ENCODE measurements at regions not wholly inside any gene's neighbourhood (a gene's known extent, or its start where the extent isn't known, plus 50 kb on each side); places are given as distances from the start of the nearest gene placed in this dataset.

DNA sequence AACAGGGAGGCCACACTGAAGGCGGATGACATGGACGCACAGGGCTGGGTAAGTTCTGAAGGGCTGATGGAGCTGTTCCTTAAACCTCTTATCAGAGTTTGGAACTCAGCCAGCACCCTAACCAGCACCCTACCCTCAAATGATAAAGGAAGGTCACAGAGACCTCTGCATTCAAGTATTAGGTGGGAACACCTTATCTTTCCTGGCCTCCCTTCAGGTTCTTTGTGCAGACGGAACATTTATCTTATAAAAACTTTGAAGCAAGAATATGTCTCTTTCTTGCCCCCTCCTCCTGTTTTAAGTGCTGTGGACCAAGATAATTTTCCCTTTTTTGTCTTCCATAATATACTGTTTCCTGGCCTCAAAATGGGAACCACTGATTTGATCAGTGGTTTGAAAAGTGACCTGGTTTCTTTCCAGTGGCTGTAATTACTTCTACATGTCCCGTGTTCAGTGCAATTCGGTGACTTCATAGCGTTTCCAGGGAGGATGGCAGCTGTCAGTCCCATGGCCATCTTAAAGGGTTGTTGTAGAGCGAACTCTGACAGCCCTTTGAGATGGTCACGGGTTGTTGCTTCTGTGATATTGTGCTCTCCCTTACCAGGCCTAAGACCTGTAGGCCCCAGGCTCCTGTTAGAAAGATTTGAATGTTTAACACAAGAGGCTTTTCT, 213.2 kb upstream of the MYLIP start:
- TF ChIP-seq, protein P1, sequence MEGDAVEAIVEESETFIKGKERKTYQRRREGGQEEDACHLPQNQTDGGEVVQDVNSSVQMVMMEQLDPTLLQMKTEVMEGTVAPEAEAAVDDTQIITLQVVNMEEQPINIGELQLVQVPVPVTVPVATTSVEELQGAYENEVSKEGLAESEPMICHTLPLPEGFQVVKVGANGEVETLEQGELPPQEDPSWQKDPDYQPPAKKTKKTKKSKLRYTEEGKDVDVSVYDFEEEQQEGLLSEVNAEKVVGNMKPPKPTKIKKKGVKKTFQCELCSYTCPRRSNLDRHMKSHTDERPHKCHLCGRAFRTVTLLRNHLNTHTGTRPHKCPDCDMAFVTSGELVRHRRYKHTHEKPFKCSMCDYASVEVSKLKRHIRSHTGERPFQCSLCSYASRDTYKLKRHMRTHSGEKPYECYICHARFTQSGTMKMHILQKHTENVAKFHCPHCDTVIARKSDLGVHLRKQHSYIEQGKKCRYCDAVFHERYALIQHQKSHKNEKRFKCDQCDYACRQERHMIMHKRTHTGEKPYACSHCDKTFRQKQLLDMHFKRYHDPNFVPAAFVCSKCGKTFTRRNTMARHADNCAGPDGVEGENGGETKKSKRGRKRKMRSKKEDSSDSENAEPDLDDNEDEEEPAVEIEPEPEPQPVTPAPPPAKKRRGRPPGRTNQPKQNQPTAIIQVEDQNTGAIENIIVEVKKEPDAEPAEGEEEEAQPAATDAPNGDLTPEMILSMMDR (conservative IDR thresholded peaks at IDR 0.05; ENCODE audit: control insufficient read depth, insufficient read depth, low read depth, low read length): no peak
- DNase-seq (ENCODE audit: low read depth): no peak
- no peak overlapping the region for H3K4me3 ChIP-seq (ENCODE audit: control insufficient read depth, low read depth, low read length)

DNA sequence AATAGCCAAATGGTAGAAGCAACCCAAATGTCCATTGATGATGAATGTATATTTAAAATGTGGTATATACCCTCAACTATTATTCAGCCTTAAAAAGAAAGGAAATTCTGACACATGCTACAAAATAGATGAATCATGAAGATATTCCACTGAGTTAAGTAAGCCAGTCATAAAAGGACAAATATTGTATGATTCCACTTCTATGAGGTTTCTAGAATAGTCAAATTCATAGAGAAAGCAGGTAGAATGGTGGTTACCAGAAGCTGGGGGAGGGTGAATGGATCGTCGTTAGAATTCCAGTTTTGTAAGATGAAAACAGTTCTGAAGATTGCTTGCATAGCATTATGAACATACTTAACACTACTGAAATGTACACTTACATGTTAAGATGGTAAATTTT, 214.3 kb upstream of the MYLIP start:
- no peak overlapping the region for H3K4me3 ChIP-seq (ENCODE audit: control insufficient read depth, low read depth, low read length)
- no peak for DNase-seq (ENCODE audit: low read depth)
- TF ChIP-seq, protein P1 (conservative IDR thresholded peaks at IDR 0.05; ENCODE audit: control insufficient read depth, insufficient read depth, low read depth, low read length): no peak

DNA sequence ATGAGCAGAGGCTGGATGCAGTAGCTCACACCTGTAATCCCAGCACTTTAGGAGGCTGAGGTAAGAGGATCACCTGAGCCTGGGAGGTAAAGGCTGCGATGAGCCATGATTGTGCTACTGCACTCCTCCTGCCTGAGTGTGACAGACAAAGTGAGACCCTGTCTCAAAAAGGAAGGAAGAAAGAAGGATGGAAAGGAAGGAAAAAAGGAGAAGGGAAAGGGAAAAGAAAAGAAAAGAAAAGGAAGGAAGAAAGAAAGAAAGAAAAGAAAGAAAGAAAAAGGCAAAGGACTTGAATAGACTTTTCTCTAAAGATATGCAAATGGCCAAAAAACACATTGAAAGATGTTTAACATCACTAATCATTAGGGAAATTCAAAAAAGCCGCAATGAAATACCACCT, 215.3 kb upstream of the MYLIP start:
- DNase-seq (ENCODE audit: low read depth): no peak
- no peak overlapping the region for H3K4me3 ChIP-seq (ENCODE audit: control insufficient read depth, low read depth, low read length)
- TF ChIP-seq, protein P1 (conservative IDR thresholded peaks at IDR 0.05; ENCODE audit: control insufficient read depth, insufficient read depth, low read depth, low read length): no peak

DNA sequence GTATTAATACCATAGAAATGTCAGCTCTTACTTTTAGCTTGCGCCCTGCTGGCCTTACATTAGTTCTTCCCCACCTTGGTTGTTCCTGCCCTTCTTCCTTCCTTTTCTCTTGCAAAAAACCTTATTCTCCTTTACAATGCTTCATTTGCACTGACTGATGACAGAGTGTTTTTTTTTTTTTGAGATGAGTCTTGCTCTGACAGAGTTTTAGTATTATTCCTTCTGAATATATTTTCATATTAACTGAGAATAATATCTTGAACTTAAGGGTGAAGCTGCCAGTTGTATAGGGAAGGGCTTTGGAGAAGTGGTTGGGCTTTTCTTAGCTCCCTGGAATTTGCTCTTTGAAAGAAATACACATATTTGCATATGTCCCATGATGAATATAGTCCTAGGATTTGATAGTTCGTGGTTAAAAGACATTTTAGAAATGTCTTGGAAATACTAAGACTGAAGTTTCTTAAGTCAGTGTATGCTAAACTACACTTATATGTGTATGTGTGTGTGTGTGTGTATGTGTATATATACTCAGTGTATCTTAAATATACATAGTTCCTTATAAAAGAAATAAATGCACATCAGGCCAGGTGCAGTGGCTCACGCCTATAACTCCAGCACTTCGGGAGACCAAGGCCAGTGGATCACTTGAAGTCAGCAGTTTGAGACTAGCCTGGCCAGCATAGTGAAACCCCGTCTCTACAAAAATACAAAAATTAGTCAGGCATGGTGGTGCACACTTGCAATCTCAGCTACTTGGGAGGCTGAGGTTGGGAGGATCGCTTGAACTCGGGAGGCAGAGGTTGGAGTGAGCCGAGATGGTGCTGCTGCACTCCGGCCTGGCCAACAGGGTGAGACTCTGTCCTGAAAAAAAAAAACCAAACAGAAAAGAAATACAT, 216.1 kb upstream of the MYLIP start:
- no peak for DNase-seq (ENCODE audit: low read depth)
- TF ChIP-seq, protein P1 (conservative IDR thresholded peaks at IDR 0.05; ENCODE audit: control insufficient read depth, insufficient read depth, low read depth, low read length): no peak
- H3K4me3 ChIP-seq (ENCODE audit: control insufficient read depth, low read depth, low read length): no peak overlapping the region

DNA sequence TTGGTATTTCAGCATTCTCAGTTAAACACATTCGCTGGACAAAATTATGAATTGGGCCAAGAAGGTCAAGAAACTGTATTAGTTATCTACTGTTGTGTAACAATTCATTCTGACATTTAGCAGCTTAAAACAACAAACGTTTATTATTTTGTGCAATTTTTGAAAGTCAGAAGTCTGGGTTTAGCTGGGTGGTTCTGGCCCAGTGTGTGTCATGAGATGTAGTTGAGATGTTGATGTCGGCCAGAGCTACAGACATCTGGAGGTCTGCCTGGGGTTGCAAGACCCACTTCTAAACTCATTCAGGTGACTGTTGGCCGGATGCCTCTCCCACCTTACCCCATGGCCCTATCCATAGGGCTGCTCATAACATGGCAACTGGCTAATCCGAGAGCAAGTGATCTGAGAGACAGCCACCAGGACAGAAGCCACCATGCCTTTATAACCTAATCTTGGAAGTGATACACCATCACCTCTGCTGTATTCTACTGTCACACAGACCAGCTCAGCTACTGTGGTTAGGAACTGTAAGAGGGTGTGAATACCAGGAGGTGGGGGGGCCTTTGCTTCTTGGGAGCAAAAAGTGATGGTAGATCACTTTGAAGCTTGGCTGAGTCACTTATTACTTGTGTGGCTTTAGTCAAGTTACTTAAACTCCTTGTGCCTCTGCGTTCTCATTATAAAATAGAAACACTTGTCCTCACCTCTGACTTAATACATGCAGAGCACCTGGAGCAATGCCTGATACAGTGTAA, 217.0 kb upstream of the MYLIP start:
- H3K4me3 ChIP-seq (ENCODE audit: control insufficient read depth, low read depth, low read length): no peak overlapping the region
- TF ChIP-seq, protein P1 (conservative IDR thresholded peaks at IDR 0.05; ENCODE audit: control insufficient read depth, insufficient read depth, low read depth, low read length): no peak
- no peak for DNase-seq (ENCODE audit: low read depth)

DNA sequence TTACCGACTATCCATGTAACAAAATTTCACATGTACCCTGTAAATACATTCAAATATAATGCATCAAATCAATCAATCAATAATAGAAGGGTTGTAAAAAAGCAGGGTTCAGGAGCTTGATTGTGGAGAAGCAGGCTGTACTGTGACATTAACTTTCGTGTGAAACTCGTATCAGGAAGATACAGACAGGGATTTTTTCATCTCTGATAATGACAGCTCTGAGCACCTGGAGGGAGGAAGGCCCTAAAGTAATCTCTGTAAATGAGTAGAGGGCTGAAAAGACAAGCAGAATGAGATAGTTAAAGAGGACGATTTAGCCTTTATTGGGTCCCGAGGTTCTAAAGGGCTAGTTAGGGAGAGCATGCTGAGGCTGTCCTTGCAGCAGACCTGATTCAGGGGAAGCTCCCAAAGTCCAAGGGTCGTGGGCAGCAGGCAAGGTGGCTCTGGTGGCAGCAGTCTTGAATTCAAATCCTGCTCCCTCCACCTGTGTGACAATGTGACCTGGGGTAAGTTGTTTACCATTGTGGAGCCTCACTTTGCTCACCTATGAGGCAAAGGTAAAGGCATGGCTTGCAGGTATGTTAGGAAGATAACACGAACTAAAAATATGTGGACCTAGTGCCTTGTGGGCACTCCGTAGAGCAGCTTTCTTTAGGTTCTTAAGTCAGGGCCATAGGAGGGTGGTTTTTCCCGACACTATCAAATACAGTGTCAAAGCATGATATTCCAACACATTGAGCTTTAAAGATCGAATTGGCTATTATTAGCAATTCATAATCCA, 219.4 kb upstream of the MYLIP start:
- DNase-seq (ENCODE audit: low read depth): no peak
- TF ChIP-seq, protein P1 (conservative IDR thresholded peaks at IDR 0.05; ENCODE audit: control insufficient read depth, insufficient read depth, low read depth, low read length): no peak
- H3K4me3 ChIP-seq (ENCODE audit: control insufficient read depth, low read depth, low read length): no peak overlapping the region
